T-helper 2 cell treated with Interferon-gamma antibody and Interleukin-4, amounts not matched to agents 100 ng/mL and 5 ng/mL, for 36 hours (primary cell): ENCODE measurements at regions not wholly inside any gene's neighbourhood (a gene's known extent, or its start where the extent isn't known, plus 50 kb on each side); places are given as distances from the start of the nearest gene placed in this dataset.
"Not testable (repeated sequence)": the region's sequence is repeated elsewhere in the genome, so short reads cannot be mapped to it uniquely, and the experiment has no call there.

Experiments
- intact Hi-C: fragments of 100-400 bp; cut with micrococcal nuclease; formaldehyde crosslinking; loops from one replicate; pipeline ENCODE4 v1.15.1; 2023

- intact Hi-C loops: no loop called here
Measured at GRCh38 chr2:406231-406630, 118.3 kb upstream of the ALKAL2 start.

DNA sequence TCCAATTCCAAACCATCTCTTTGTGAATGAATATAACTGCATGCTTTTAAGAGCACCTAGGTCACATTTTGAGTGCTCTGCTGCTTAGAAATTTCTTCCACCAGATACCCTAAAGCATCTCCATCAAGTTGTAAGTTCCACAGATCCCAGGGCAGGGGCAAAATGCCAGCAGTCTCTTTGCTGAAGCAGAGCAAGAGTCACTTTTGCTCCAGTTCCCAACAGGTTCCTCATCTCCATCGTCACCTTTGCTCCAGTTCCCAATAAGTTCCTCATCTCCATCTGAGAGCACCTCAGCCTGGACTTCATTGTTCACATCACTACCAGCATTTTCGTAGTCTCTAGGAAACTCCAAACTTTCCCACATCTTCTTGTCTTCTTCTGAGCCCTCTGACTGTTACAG is 116.7 kb upstream of the ALKAL2 start:
- intact Hi-C loops: no loop called here

DNA sequence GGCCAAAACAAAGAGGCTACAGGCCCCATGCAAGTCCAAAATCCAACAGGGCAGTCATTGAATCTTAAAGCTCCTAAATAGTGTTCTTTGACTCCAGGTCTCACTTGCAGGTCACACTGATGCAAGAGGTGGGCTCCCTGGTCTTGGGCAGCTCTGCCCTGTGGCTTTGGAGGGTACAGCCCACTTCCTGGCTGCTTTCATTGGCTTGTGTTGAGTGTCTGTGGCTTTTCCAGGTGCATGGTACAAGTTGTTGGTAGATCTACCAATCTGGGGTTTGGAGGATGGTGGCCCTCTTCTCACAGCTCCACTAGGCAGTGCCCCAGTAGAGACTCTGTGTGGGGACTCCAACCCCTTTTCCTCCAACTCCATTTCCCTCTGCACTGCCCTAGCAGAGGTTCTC is 115.8 kb upstream of the ALKAL2 start:
- intact Hi-C loops: no loop called here

- intact Hi-C loops: no loop called here
Measured at GRCh38 chr2:402721-403120, 114.8 kb upstream of the ALKAL2 start.

- intact Hi-C loops: no loop called here
Measured at GRCh38 chr2:402206-402605, 114.3 kb upstream of the ALKAL2 start.

DNA sequence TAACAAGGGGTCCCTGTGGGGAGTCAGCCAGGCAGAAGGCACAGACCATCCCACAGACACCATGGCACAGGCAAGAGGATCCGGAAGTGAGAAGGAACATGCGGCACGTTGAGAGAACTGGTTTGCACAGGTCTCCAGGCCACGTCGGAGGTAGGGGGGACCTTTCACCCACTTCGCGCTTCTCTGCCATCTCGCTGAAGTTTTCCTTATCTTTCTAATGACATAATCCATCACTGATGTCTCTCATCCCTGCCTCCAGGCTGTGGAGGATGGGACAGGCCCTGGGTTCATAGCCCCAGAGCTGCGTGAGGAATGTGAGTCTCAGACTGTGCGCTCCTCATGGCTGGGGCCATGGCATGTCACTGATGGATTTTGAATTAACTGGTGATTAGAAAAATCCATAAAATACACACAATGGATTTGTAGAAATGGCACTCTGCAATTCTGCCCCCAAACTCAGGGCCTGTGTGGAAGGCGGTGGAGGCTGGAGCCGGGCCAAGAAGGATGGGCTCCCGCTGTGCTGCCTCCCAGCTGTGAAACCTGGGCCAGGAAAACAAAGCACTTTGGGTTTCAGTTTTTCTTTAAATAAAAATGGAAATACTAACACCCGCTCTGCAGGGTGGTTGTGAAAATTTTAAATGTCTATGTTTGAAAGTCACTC is 113.3 kb upstream of the ALKAL2 start:
- intact Hi-C loops: no loop called here

- intact Hi-C loops: loop anchor here (10.0 kb wide), 1 partner anchor 67 kb away; no protein-coding TSS in a partner anchor
Measured at GRCh38 chr2:397926-398325, 110.0 kb upstream of the ALKAL2 start.

DNA sequence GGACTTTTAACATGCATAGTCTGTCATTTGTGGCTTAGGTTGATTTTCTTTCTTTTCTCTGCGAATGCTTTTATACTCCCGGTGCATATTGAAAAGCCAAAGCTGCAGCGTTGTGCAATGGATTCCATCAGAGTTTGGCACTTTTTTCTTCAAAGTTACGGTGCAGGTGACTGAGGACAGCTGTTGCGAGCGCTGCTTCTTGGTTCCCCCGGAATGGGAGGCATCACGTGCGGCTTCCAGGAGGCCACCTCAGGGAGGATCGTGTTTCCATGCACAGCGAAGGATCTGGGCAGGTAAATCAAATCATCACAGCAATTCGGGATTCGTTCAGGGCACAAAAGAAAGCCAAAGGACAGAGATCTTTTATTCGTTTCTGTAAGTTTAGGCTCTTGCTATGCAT is 109.6 kb upstream of the ALKAL2 start:
- intact Hi-C loops: loop anchor here (10.0 kb wide), 1 partner anchor 67 kb away; no protein-coding TSS in a partner anchor

DNA sequence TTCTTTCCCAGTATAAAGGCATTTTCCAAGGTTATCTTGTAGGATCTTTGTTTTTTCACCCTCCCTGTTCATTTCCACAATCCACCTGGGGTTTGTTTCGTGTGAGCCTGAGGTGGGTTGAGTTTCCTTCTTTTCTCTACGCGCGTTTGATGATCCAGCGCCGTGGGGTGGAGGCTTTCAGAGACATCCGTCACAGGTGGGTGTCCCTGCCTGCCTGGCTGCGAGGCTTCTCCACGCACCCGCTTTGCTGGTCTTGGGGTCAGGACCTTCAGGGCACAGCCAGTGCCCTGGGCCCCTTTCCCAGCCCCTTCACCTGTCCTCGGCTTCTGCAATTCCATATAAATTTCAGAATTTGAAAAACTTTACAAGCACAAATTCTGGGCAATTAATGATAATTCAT is 109.0 kb upstream of the ALKAL2 start:
- intact Hi-C loops: loop anchor here (10.0 kb wide), 1 partner anchor 68 kb away; no protein-coding TSS in a partner anchor

GRCh38 chr2:395886-396285 is 108.0 kb upstream of the ALKAL2 start:
- intact Hi-C loops: loop anchor here (2.0 to 10.0 kb wide), 4 partner anchors 33 to 281 kb away; partner anchors contain the start of gene TMEM18

GRCh38 chr2:393711-394696 is 106.1 kb upstream of the ALKAL2 start:
- intact Hi-C loops: loop anchor here (2.0 to 10.0 kb wide), 5 partner anchors 35 to 283 kb away; partner anchors contain the start of genes ACP1, SH3YL1 and TMEM18

DNA sequence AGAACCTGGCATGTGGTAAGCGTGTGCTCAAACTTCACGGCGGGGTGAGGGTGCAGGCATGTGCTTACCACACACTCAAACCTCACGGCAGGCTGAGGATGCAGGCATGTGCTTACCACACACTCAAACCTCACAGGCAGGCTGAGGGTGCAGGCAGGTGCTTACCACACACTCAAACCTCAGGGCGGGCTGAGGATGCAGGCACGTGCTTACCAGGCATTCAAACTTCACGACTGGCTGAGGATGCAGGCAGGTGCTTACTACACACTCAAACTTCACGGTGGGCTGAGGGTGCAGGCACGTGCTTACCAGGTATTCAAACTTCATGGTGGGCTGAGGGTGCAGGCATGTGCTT is 105.0 kb upstream of the ALKAL2 start:
- intact Hi-C loops: loop anchor here (5.0 to 10.0 kb wide), 2 partner anchors 72 to 131 kb away; partner anchors contain the start of genes ACP1 and SH3YL1

GRCh38 chr2:392181-392925 is 104.5 kb upstream of the ALKAL2 start:
- intact Hi-C loops: loop anchor here (5.0 to 10.0 kb wide), 2 partner anchors 72 to 130 kb away; partner anchors contain the start of genes ACP1 and SH3YL1

- intact Hi-C loops: loop anchor here (5.0 to 10.0 kb wide), 2 partner anchors 73 to 129 kb away; partner anchors contain the start of genes ACP1 and SH3YL1
Measured at GRCh38 chr2:391696-392095, 103.8 kb upstream of the ALKAL2 start.

DNA sequence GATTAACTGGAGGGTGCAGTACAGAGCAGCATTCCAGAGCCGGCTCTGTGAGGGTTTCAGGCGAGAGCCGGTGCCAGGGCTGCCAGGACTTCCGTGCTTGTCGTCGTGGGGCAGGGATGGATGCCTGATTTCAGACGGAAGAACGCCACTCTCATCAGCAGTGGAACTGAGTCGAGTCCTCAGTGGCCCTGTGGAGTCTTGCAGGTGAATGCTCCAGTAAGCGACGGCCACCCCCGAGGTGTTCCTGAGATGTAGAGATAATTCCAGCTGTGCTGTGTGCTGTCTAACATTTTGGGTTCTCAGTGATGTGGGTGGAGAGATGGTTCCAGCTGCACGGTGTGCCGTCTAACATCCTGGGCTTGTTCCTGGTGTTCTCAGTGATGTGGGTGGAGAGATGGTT is 103.1 kb upstream of the ALKAL2 start:
- intact Hi-C loops: loop anchor here (5.0 to 10.0 kb wide), 2 partner anchors 74 to 129 kb away; partner anchors contain the start of genes ACP1 and SH3YL1

DNA sequence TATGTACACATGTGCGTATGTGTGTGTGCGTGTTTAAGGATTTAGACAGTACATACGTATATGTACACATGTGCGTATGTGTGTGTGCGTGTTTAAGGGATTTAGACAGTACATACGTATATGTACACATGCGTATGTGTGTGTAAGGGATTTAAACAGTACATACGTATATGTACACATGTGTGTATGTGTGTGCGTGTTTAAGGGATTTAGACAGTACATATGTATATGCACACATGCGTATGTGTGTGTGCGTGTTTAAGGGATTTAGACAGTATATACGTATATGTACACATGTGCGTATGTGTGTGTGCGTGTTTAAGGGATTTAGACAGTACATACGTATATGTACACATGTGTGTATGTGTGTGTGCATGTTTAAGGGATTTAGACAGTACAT is 102.1 kb upstream of the ALKAL2 start:
- intact Hi-C loops: loop anchor here (5.0 to 10.0 kb wide), 2 partner anchors 75 to 128 kb away; partner anchors contain the start of genes ACP1 and SH3YL1

GRCh38 chr2:388752-389151 is 100.9 kb upstream of the ALKAL2 start:
- intact Hi-C loops: not testable (repeated sequence)

DNA sequence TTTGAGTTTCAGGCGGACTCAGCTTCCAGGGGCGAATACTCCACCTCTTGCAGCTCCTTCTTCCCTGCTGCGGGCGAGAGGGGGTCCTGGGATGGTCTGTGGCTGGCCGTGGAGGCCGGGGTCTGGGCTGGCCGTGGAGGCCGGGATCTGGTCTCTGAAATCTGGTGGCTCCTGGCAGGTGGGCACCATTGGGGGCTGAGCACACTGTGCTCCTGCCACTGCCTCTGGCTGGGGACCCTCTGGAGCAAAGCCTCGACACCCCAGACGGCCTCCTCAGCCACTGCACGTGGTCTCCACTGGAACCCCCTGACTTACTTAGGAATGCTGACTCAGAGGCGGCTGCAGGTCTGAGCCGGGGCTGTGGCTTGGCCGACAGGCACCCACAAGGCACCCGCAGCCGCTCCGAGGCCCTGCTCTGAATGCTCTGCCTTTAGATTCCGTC is 100.1 kb upstream of the ALKAL2 start:
- intact Hi-C loops: no loop called here

GRCh38 chr2:386406-387103 is 98.7 kb upstream of the ALKAL2 start:
- intact Hi-C loops: no loop called here

DNA sequence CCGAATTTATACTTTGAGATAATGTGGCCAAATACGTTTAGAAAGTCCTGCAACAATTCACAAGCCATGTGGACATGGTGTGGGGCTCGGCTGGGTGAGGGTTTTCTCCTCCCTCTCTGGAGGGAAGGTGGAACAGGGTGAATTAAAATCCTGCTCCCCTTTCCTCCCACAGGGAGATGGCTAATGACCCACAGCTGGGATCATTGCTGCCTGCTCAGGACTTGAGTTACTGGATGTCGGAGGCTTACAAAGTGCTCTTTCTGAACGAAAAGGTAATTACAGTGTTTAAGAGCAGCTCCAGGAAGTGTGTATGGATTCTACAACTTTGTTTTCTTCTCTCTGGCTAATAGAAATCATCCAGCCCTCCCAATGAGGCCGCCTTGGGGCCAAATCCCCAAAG is 97.9 kb upstream of the ALKAL2 start:
- intact Hi-C loops: no loop called here
